PC-9 (cell line): ENCODE measurements at regions not wholly inside any gene's neighbourhood (a gene's known extent, or its start where the extent isn't known, plus 50 kb on each side); places are given as distances from the start of the nearest gene placed in this dataset.

Source experiments
- CTCF ChIP-seq: fragments of 200-600 bp; sonication (generic); conservative IDR thresholded peaks from 2 replicates; pipeline ENCODE4 v1.6.1; 2017; ENCODE audit warnings: mixed run types, antibody characterized with exemption, mild to moderate bottlenecking, moderate library complexity
- EZH2 ChIP-seq: fragments of 200-600 bp; sonication (generic); IDR thresholded peaks from 2 replicates; pipeline ENCODE4 v1.8.0; 2017; ENCODE audit warnings: antibody characterized with exemption, low read depth

GRCh38 chr12:19894803-19895202 lies 455.5 kb downstream of the AEBP2 start:
- TF ChIP-seq CTCF (no peak), EZH2 (no peak)
